ENCODE measurements at regions not wholly inside any gene's neighbourhood (a gene's known extent, or its start where the extent isn't known, plus 50 kb on each side); places are given as distances from the start of the nearest gene placed in this dataset.

DNA sequence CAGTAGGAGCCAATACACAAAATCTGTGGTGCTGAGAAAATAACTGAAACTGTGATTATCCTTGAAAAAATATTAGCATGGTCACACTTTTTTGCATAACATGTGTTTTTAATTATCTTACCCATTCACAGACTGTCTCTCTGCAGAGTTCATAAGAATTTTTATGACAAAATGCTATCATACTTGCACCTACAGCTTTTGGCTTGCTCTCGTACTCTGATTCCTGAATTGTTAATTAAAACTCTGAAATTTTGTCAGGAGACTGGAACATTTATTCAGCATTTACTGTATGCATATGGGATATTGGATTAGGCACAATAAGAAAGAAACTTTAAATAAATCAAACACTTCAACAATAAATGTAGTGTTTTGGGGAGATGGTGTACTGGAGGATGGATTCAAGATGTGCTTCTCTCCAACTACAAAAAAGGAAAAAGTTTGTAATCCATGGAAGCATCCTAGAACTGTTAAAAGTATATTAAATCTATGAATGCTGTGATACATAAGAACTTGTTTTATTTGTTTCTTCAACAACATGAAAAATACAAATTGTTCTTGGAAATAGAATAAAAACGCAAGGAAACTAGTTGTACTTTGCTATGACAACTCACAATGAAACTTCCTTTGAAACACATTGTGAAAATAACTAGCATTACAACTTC lies 260.5 kb downstream of the SPATA18 start:
- H3K4me3 ChIP-seq (ENCODE audit: low read depth, low read length) = no peak overlapping the region
- no peak for TF ChIP-seq CTCF (IDR thresholded peaks at IDR 0.05; ENCODE audit: low read depth, low read length)

- no peak overlapping the region for H3K4me3 ChIP-seq (ENCODE audit: low read depth, low read length)
Observed at GRCh38 chr4:52312722-52313121, 261.6 kb downstream of the SPATA18 start.

GRCh38 chr4:52317361-52317879 lies 266.3 kb downstream of the SPATA18 start:
- TF ChIP-seq CTCF (IDR thresholded peaks at IDR 0.05; ENCODE audit: low read depth, low read length) = no peak
- H3K4me3 ChIP-seq (ENCODE audit: low read depth, low read length) = no peak overlapping the region

More at GRCh38 chr4:52312722-52313121, 261.6 kb downstream of the SPATA18 start:
- TF ChIP-seq CTCF (IDR thresholded peaks at IDR 0.05; ENCODE audit: low read depth, low read length) = no peak

DNA sequence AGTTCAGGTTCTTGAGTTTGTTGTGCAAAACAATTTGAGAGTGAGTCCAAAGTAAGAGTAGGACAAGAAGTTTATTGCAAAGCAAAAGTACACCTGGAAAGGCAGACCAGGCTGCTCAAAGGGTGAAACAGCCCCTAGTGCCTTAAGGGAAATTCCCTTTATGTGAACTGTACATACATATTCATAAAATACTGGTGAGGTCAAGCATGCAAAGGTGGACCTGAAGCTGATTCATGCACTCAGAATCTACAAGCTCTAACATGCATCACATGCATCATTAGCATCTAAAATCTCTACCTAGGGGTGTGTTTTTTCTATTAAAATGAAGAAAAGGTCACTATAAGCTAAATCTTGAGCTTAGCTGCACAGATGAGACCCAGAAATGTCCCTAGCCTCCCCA lies 266.9 kb downstream of the SPATA18 start:
- TF ChIP-seq CTCF (IDR thresholded peaks at IDR 0.05; ENCODE audit: low read depth, low read length) = no peak
- H3K4me3 ChIP-seq (ENCODE audit: low read depth, low read length) = no peak overlapping the region

GRCh38 chr4:52329894-52330293 lies 278.8 kb downstream of the SPATA18 start:
- TF ChIP-seq CTCF (IDR thresholded peaks at IDR 0.05; ENCODE audit: low read depth, low read length) = no peak
- no peak overlapping the region for H3K4me3 ChIP-seq (ENCODE audit: low read depth, low read length)

GRCh38 chr4:52343595-52343994 lies 292.5 kb downstream of the SPATA18 start:
- no peak for TF ChIP-seq CTCF (IDR thresholded peaks at IDR 0.05; ENCODE audit: low read depth, low read length)
- no peak overlapping the region for H3K4me3 ChIP-seq (ENCODE audit: low read depth, low read length)

DNA sequence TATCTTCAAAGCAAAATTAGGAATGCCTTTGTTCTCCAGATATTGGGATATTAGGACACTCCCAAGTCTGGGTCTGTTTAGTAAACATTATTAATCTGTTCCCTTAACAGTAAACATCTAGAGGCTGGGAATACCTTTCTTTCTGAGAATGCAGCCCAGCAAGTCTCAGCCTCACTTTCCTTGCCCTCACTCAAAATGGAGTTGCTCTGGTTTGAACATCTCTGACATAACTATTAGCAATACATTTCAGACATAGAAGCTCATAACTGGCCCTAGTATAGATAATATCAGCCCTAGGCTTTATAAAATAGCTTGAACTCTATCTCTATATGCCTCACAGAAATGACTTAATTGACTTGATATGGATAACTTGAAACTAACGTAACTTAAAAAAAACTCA lies 299.8 kb downstream of the SPATA18 start:
- no peak for TF ChIP-seq CTCF (IDR thresholded peaks at IDR 0.05; ENCODE audit: low read depth, low read length)
- H3K4me3 ChIP-seq (ENCODE audit: low read depth, low read length) = no peak overlapping the region

Measured in WI38 (cell line).